GM18519 (cell line): ENCODE measurements at regions not wholly inside any gene's neighbourhood (a gene's known extent, or its start where the extent isn't known, plus 50 kb on each side); places are given as distances from the start of the nearest gene placed in this dataset.

ENCODE experiments used
- ATAC-seq: cut with Tn5 transposase; IDR thresholded peaks from one replicate; pipeline ENCODE4 v1.9.1; 2021; ENCODE audit warnings: mild to moderate bottlenecking, moderate library complexity; ENCODE audit not compliant: unreplicated experiment, low FRiP score

GRCh38 chr20:50284811-50285375, 94.3 kb downstream of the CEBPB start:
- ATAC-seq, result no peak

GRCh38 chr20:50285376-50286173, 94.9 kb downstream of the CEBPB start:
- no peak for ATAC-seq

GRCh38 chr20:50286174-50286511, 95.5 kb downstream of the CEBPB start:
- no peak for ATAC-seq

GRCh38 chr20:50286609-50287008, 96.0 kb downstream of the CEBPB start:
- no peak for ATAC-seq

GRCh38 chr20:50287512-50287911, 96.9 kb downstream of the CEBPB start:
- ATAC-seq, result no peak

- ATAC-seq, result no peak
These were observed 97.5 kb downstream of the CEBPB start for GRCh38 chr20:50288128-50288623.

- ATAC-seq, result no peak
These were observed 99.0 kb downstream of the CEBPB start for GRCh38 chr20:50289581-50289980.

- ATAC-seq, result no peak
These were observed 99.5 kb downstream of the CEBPB start for GRCh38 chr20:50290112-50290511.

GRCh38 chr20:50290808-50291207, 100.2 kb downstream of the CEBPB start:
- no peak for ATAC-seq

- ATAC-seq, result no peak
These were observed 100.8 kb downstream of the CEBPB start for GRCh38 chr20:50291254-50292078.

- ATAC-seq, result no peak
These were observed 101.5 kb downstream of the CEBPB start for GRCh38 chr20:50292079-50292590.

- ATAC-seq, result no peak
These were observed 102.1 kb downstream of the CEBPB start for GRCh38 chr20:50292591-50293283.

- ATAC-seq, result no peak
These were observed 102.9 kb downstream of the CEBPB start for GRCh38 chr20:50293284-50294139.

GRCh38 chr20:50294164-50295088, 103.8 kb downstream of the CEBPB start:
- no peak for ATAC-seq

GRCh38 chr20:50295345-50295744, 104.7 kb downstream of the CEBPB start:
- ATAC-seq, result no peak

GRCh38 chr20:50295762-50296449, 105.3 kb downstream of the CEBPB start:
- no peak for ATAC-seq

- no peak for ATAC-seq
These were observed 106.1 kb downstream of the CEBPB start for GRCh38 chr20:50296450-50297375.
